ENCODE measurements at regions not wholly inside any gene's neighbourhood (a gene's known extent, or its start where the extent isn't known, plus 50 kb on each side); places are given as distances from the start of the nearest gene placed in this dataset.

DNA sequence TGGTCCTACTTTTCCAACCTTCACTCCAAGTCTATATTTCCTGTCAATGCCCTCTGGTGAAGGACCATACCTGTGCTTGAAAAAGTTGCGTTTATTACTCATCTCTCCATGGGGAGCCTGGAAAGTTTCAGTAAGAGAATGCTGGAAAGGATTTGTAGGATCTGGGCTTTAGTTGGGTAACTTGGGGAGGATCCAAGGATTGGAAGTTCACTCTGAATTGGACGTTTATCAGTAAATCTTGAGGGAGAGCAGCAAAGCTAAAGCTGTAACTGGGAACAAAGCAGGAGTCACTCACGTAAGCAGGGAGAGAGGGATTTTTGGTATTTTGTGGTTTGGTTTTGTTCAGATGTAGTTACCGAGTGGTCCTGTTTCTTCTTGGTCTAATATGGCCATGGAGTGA lies 51.4 kb upstream of the NPVF start:
- DNase-seq, result no peak

DNA sequence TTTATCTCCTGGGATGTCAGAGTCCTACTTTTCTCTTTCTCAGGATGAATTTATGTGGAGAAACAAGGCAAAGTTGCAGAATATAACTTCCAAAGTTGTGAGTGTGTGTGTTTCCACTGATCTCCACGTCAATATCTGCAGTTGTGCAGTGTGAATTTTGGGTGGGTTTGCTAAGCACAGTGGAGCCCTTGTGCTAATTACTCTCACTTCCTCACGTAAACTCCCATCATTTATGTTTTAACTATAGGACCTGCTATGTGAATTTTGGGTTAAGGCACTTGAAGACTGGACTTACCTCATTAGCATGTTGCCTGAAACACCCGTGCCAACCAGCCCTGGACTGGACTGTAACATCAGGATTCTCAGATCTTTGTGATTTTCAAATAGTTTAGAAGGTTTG lies 51.9 kb upstream of the NPVF start:
- no peak for DNase-seq

DNA sequence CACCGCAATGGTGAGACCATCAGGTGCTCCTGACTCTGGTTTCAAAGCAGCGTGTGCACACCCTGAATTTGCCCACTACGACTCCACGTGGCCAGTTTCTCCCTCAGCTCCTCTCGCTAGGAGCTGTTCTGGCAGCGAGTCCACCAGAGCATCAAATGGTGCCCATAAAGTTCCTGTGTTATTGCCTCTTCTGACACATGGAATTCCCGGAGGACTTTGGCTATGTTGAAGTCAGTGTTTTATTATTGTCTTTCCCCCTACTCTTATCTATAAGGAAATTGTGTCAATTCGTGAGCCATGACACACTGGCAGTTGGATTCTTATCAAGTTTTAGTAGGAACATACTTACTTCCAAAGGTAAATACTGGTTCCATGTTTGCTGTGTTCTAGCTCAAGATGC lies 53.9 kb upstream of the NPVF start:
- no peak for DNase-seq

DNA sequence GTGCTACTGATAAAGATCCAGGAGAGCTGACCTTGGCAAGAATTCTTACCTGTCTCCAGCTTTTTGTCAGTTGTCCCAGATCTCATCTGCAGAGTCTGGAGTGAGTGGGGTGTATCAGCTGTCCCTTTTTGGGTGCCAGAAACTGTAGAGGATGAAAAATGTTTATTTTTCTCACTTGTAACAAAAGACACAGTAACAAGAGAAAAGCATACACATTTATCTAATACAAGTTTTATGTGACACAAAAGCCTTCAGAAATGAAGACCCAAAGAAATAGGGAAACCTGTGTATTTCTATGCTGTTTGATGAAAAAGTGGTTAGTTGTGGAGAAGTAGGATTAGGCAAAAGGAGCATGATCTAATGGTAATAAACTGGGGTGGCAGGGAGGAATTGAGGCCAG lies 58.5 kb upstream of the NPVF start:
- no peak for DNase-seq

DNA sequence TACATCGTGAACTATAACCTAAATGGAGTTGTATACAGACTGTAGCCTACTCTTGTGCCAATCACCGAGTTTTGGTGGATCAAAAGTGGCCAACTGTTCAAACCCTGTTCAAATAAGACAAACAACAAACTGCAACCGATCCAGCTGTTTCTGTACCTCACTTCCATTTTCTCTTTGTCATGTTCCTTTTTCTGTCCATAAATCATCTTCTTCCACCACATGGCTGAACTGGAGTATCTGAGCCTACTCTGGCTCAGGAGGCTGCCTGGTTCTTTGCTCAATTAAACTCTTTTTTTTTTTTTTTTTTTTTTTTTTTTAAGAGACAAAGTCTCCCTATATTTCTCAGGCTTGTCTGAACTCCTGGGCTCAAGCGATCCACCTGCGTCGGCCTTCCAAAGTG lies 59.0 kb upstream of the NPVF start:
- DNase-seq, result no peak

DNA sequence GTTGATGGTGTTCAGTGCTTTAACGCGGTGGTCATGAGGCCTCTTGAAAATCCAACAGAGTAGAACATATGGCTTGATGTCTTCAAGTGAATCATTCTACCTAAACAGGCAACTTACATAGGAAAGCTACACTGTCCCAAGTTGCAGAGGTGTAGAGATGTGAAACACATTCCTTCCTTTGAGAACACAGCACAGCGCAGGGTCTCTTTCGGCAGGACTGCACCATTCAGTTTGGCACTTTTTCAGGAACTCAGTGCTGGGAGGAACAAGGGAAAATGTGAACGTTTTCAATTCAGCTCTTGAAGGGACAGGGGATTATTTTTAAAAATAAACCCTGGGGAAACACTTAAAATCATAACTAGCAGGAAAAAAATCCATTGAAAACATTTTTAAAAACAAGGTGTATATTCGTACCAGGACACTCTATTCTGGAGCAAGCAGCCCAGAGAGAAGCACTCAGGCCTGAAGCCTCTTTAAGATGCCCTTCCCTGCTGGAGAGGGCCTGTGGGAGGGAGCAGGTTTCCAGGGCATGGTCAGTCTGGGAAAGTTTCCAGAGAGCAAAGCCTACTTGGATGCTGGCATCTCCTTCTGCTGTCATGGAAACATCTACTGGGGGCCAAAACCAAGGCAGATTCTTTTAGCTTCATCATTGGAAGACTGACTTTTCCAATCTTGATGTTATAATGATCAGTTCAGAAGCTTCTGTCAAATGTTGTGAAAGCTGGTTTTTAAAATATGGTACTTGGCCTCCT lies 60.4 kb upstream of the NPVF start:
- no peak for DNase-seq

DNA sequence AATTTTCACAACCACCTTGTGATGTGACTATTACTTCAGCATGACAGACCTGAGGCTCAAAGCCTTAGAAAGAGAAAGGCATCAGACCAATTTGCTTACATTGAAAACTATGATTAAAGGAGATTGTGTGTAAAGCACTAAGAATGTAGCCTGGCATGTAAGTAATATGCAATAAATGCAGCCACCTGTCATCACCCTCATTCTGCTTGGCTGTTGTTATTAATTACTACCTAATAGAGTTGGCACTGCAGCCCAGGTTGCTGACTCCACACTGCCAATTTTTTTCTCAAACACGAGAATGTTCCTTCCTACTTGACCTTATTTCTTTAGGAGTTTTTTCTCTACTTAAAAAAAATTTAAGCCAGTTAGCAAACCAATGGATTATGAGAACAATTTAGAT lies 61.2 kb upstream of the NPVF start:
- no peak for DNase-seq

DNA sequence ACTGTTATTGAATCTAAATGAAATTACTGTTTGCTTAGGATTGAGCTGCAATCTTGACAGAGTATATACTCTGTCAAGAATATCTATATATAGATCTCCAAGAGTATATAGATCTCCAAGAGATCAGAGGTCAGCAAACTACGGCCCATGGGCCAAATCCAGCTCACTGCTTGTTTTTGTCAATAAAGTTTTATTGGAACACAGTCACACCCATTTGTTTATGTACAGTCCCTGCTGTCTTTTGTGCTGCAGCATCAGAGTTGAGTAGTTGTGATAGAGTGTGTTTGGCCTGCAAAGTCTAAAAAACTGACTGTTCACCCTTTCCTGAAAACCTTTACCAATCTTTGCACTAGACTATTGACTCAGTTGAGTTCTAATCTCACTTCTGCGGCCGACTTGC lies 66.3 kb upstream of the NPVF start:
- no peak for DNase-seq

DNA sequence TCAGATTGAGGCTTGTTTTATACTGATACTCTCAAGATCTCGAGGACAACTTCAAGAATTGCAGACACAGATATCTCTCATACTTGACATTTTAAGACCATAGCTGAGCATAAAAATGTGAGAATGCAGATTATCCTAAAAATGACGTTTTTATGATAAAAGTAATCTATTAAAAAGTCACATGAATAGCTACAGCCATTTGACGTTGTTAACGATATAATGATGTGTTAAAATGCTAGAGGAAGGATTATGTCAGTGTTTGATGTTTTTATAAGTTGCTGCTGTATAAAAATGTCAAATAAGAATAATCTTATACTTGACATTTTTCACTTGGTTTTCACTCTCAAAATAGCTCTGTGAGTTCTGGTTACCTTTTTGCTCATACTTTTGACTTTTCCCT lies 67.1 kb upstream of the NPVF start:
- DNase-seq, result no peak

DNA sequence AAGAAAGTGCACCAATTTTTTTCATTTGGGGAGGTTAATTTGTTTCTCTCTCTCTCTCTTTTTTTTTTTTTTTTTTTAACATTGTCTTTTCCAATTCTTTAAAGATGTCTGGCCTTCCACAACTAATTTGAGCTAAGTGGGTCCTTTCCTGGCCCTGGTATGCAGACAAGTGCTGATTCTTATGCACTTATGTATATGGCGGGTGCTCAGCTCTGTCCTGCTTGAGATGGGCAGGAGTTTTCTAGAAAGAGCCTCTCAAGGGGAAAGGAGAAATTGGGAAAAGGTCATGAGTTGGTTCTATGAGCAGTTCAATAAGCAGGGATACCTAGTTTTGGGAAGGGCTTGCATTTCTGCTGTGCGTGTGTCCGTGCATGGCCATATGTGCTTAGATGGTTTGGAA lies 67.8 kb upstream of the NPVF start:
- DNase-seq, result no peak

DNA sequence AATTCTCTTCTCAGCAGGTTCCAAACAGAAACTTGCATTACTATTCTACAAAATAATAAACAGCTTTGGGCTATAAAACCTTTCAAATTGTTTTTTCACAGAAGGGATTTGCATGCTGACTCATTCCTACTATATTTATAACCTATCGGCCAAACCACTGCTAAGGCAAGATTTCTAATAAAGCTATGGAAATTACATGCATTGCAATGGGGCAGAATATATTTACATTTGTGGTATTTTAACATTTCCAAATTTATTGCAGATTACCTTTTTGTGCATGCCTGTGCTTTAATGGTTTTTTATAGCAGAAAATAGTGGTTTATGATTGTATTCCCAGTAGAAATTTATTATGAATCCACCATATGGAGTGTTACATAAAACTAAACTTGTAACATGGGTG lies 69.0 kb upstream of the NPVF start:
- DNase-seq, result no peak

DNA sequence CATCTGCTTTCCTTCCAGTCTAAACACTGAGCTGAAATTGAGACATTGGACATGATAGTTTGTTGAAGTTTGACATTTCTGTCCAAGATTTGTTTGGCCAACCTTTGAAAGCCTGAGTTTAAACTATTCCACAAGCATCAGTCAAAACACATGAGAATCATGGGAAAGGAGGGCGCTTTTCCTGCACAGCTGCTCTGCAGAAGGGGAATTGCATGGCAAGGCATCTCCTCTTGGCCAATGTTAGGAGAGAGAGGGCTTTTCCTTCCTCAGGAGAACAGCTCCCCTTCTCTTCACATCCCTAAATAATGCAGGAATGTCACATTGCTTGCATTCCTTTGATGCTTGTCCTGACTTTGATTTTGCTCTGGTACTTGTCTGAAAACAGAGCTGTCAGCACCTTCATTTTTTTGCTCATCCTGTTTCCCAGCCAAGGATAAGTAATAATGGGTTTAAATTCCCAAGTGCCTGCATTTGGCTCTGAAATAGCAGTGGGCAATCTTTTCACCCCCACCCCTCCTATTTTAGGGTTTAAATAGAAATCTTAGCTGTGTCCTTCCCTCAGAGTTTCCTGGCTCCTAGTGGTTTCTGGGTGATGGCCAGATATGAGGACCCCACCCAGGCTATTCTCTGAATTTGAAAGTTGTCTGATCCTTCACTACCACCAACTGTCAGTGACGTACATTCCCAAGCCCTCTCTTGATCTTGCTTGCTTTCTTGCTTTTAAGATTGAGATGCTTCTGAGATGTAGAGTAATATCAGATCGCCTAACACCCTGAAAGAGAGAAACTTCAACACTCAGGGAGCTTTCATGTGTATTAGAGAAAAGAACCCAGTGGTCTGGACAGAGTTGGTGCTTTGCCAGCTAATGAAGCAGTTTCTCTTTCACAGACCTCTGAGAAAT lies 75.2 kb upstream of the NPVF start:
- no peak for DNase-seq

DNA sequence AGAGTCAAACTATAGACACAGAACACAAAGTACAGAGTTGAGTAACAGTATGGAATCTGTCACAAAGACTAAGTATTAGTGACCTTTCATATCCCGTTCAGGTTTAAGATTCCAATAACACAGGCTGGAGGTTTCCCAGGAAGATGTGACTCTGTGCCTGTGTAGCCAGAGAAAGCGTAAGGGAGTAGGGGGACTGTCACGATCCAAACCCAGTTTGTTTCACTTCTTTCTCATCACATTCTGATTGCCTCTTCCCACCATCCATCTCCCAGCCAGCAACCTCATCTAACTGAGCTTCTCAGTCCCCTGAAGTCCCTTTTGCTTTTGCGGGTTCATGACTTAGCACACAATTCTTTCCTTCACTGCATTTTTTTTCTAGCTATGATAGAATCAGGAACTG lies 76.4 kb upstream of the NPVF start:
- no peak for DNase-seq

DNA sequence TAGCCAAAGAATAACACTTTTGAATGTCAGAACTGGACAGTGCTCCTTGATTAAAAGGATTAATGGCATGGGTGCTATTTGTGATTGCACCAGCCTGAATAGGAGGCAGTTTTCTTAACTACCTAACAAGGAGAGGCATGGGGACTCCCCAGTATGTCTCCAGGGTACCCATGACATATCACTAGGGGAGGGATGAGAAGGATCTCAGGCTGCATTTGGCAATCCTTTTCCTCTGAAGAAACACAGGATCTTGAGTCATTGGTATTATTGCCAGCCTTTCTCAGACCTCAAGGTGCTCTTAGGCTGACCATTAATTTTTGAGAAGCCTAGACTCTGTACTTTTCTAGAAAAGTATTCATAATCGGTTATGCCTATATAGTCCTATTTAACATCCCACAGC lies 77.5 kb upstream of the NPVF start:
- peak in 2 of 4 experiments; percentile 4 to 24 for DNase-seq

DNA sequence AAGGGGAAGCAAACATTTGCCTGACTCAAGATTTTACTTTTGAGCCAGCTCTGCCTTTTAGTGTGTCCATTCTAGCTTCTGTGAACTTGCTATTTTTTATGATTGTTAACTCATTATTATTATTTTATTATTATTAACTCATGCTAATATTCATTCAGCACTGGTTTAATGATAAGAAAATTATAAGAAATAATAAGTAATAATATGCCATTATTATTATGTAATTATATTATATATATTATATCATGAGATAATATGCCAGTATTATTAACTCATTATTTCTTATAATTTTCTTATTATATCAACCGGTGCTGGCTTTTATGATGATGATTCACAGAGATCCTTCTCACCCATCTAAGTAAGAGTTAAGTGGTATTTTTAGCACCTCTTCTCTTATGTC lies 79.3 kb upstream of the NPVF start:
- peak in 2 of 4 experiments; percentile 6 to 12 for DNase-seq

DNA sequence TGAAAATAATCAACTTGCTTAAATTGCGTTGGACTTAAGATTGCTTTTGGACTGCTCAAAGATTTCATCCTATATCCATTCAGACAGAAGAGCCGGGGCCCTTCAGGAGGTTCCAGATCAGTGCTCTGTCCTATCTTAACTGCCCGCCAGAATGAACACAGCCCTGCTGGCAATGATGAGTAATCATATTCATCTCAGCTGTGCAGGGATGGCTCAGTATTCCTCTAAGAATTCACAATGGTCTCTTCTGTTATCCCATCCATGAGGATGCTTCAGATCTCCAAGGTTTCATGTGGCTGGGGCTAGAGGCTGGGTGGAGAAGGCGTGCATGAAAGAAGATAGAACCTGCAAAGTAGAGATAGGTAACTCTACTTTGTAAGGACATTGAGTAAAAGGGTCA lies 80.0 kb upstream of the NPVF start:
- DNase-seq, result no peak

DNA sequence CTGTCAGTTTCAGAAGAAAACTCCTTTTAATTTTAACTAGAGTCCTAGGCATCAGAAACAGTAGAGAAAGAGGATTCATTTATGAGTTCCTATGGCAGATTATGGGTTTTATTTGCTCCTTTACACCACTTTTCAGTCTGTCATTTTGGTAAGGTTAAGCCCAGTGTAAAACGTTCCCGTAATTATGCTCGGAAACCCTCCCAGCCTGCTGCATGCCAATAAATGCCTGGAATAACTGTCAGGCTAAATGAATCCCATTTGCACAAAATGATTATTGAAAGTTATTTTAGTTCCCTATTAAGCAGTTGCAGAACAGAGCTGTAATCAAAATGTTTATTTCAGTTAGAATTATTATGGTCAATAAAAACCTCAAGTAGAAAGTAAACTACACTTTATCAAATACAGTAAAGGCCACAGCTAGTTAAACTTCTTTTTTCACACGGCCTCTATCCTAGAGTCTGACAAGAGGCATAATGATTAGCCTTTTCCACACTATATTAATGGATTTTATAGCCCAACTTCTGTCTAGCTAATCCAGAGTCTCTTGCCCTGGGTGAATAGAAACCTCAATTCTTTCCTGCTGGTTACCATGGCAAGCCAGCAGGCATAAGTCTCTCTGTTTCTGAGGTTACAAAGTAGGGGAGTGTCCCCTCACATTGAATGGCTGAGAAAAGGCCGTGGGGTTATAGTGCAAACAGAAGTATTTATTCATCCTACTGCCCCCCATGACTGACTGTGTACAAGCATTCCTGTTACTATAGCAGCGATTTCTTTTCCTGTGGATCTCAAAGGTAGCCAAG lies 80.8 kb upstream of the NPVF start:
- no peak for DNase-seq

DNA sequence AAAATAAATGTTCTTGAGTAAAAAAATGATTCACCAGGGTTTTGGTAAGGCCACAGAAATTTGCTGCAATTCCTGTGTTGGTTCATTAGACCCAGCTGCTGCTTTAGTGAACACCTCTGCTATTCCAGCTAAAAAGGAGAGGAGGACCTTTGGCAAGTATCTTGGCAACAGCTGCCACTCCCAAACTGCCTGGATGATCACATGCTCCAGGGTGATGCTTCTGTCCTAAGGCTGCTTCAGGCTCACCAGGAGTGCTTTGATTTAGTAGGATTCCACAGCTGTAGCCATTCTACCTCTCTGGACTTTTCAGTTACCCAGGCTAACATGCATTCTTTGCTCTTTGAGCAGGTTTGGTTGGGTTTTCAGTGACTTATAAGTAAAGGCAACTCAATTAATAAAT lies 82.6 kb upstream of the NPVF start:
- no peak for DNase-seq

DNA sequence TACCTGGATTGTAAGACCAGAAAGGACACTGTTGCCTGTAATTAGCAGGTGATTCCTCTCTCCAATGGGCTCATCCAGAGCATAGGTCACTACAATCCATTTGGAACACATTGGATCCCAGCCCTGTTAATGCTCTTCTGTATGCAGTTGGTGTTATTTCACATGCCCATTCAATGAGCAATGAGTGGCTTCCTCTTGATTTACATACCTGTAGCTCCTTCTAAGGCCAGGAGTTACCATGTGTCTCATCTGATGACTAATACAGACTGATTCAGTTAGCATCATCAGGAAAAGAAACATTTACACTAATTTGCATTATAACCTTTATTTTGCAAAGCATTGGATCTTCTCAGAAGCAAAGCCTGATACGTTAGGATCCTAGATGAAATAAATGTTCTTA lies 83.1 kb upstream of the NPVF start:
- no peak for DNase-seq

DNA sequence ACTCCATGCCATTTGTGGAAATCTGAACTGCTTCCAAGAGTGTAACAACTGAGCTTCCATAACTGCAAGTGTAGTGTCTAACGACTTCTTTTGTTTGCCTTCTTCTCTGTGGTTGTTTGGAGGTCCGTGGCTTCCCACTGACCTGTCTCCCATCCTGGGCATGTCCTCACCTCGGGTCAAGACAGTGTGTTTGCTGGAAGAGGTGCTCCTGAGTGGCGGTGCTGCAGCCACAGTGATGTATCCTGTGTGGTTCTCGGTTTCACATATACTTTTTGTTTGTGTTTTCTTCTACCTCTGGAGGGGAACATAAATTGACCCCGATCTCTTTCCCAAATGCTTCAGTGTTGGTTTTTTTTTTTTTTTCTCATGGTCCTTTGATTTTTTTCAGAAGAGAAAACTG lies 84.7 kb upstream of the NPVF start:
- no peak for DNase-seq

DNA sequence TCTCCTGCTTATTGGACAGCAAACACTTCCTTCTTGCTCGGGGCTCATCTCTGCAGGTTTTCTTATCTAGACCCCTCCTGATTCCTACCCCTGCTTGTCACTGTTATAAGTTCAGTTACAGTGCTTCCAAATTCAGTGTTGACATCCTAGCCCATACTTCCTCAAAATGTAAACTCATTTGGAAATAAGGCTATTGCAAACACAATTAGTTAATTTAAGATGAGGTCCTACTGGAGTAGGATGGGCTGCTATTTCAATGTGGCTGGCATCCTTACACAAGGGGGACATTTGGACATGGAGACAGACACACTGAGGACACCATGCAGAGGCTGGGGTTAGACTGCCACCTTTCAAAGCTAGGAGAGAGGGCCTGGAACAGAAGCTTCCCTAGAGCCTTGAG lies 85.2 kb upstream of the NPVF start:
- DNase-seq, result peak in 2 of 4 experiments; percentile 2 to 4

DNA sequence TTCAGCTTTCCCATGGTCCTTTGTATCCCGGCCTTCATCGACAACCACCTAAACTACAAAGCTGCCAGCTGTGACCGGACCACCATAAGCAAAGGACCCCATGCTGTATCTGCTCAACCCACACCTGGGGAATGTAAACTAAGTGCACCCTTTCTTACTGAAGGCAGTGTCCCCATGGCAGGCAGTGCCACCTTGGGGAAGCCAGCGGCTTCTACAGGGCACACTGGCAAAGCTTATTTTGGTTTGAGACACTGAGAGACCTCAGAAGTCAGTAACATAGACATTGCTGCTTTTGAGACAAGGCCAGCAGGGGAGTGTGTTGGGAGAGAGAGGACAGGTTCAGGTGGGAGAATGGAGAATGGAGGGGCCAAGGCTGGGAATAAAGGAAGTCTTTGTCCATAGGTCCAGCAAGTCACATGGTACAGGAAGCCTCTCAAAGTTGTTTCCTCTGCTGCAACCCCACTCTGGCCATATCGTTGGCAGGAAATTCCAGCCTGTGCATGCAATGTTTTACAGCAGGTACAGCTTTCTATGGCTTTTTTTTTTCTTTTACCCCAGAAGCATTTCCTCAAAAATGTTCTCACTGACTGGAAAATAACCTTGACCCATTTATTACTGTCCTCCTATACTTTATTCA lies 85.9 kb upstream of the NPVF start:
- DNase-seq, result no peak

DNA sequence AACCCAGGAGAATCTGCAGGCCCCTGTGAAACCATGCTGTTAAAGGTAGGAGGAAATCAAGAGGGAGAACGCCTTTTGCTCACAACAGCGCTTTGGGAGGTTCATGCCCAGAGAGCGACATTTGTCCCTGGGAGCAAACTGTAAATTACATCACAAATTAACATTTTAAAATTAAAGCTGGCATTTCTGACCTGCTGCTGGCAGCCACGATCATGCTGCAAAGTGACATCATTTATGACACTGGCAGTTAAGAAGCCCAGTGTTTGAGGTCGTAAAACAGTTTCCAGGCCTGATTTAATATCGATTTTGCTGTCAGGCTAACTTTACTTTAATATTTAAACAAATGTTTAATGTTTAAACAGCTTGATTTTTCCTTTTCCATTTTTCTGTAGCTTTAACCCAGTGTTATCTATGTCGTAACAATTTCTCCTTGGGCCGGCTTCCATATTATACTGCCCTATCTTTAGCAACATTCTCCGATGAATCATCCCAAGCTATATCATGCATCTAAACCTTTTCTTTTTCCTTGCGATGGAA lies 86.5 kb upstream of the NPVF start:
- DNase-seq, result no peak

Measured in suppressor macrophage (primary cell).